CD4-positive, alpha-beta T cell treated with Interleukin-15 for 1 hour (primary cell): ENCODE measurements at regions not wholly inside any gene's neighbourhood (a gene's known extent, or its start where the extent isn't known, plus 50 kb on each side); places are given as distances from the start of the nearest gene placed in this dataset.

ENCODE experiments used
- DNase-seq: peaks from one replicate; pipeline ENCODE4 v3.0.0-alpha.2; 2020

DNA sequence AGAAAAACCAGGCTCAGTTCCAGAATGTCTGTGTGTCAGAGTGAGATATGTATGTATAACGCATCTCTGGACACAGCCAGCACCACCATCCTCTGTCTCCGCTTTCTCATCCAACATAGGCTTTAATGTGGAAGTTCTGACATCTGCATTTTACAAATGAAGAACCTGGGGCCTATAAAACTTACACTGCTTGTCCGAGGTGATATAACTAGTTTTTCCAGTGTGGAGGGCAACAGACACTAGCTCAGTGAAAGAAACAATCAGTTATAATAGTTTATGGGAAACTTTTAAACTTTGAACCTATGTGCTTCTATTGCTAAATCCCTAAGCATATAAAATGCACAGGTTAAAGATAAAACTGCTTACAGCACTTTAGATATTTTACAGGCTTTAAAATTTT is 208.7 kb downstream of the CRPPA start:
- DNase-seq = no peak

GRCh38 chr7:16212032-16212431 is 209.3 kb downstream of the CRPPA start:
- no peak for DNase-seq

- DNase-seq = no peak
These were observed 209.9 kb downstream of the CRPPA start for GRCh38 chr7:16211402-16211925.

- DNase-seq = no peak
These were observed 211.2 kb downstream of the CRPPA start for GRCh38 chr7:16210171-16210570.

DNA sequence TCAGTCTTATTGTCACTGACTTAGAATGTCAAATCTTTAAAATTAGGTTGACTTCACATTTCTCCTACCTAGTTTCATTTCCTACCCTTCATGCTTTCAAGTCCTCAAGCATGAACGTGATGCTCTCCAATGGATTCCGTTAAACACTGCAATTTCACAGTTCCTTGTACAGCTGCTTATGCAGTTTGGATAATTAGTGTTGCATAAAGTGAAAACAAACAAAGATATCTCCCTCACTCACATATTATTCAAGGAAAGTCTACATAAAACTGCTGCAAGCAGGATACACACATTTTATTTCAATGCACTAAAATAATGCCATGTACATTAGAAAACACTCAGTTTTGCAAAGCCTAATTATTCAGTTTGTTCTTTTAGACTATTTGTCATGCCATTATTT is 214.0 kb downstream of the CRPPA start:
- no peak for DNase-seq

- no peak for DNase-seq
These were observed 215.9 kb downstream of the CRPPA start for GRCh38 chr7:16205466-16205865.

DNA sequence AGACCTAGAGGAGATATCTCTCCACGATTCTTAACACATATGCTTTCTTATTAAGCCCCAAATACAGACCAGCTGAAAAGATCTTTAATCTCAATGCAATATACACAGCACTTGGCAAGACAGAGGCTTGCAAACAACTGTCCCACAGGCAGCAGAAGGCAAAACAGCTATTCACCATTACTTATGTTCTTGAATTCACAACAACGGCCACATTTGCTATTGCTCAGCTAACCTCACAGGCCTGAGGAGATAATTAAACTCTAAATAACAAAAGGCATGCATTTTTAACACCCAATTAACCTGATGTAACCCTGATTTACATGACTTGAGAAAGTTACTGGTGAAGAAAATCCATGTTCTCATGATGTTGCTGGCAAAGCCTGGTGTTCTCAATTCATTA is 216.4 kb downstream of the CRPPA start:
- DNase-seq = no peak

GRCh38 chr7:16203065-16203464 is 218.3 kb downstream of the CRPPA start:
- DNase-seq = no peak

- no peak for DNase-seq
These were observed 219.0 kb downstream of the CRPPA start for GRCh38 chr7:16202303-16202702.

- no peak for DNase-seq
These were observed 220.7 kb downstream of the CRPPA start for GRCh38 chr7:16200591-16200990.

- DNase-seq = no peak
These were observed 227.7 kb downstream of the CRPPA start for GRCh38 chr7:16193631-16194030.

DNA sequence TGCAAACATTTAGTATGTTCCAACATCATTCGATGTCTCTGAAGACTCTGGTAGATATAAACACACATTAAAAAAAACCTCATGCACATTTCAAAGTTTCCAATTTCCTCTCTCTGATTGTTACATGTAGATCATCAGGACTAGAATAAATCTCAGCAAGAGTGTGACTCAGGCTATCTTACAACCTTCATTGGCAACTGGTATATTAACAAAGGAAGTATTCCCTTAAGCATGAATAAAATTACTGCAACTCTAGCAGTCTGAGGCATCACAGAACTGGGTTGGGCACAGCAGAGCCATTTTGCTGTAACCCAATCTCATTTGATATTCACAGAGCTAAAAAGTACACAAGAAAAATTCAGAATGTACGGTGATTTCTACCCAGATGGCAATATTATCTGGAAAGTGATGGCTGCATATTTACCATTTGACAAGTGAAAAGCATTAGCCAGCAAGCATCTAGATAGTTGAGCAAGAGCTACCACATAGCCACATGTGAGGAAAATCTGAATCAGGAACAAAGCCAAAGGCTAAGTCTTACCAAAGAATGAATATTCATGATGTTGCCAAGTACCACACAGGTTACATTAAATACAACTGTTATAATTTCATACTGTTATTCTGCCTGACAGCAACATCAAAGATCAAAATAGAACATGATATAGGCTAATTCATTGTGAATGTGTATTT is 232.2 kb downstream of the CRPPA start:
- DNase-seq = no peak

GRCh38 chr7:16187131-16187530 is 234.2 kb downstream of the CRPPA start:
- no peak for DNase-seq

DNA sequence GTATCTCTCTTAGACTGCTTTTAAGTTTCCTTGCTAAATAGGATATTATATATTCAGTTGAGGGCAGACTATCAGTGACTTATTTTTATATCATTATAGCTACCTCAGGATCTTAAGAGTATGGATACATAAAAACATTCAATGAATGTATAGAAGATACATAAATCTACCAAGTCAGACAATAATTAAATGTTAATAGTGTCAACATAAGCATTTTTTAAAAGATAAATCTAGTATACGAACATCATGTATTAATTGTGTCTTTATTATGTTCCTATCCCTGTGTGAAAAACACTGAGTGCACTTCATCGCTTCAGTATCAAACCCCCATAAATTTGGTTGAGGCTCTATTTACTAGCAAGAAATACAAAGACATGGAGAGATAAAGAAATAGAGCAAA is 242.8 kb downstream of the CRPPA start:
- DNase-seq = no peak

DNA sequence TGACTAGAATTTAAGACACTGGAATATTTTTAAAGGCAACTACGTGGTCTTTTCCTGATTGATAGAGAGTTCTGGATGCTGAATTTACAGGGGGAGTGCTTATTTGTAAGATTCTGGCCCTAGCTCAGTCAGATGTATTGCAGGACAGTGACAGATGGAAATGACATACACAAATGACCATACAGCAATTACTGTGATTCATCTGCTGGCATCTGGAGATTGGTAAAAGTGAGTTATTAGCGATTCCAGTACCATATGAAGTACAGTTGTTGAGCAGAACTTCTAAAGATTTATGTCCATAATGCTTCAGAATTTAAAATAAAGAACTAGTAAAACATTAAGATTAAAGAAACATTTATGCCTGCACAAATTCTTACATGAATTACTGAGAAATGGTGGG is 243.2 kb downstream of the CRPPA start:
- DNase-seq = no peak

GRCh38 chr7:16174253-16174652 is 247.1 kb downstream of the CRPPA start:
- DNase-seq = no peak

DNA sequence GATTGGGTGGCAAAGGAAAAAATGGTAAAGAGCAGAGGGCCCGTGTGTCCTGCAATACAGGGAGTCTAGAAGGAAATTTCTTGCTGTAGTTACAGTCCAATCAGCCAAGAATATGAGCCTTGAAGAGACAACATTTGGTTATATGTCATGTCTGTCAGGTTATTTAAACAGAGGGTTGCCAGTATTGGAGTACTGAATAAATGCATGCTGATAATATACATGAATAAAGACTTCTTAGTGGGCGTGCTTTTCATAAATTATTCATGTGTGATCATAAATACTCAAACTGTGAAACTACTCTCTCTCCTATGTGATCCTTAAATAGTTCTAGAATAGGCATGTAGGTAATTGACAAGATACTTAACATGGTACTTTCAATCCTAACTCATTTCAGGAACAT is 249.0 kb downstream of the CRPPA start:
- no peak for DNase-seq

DNA sequence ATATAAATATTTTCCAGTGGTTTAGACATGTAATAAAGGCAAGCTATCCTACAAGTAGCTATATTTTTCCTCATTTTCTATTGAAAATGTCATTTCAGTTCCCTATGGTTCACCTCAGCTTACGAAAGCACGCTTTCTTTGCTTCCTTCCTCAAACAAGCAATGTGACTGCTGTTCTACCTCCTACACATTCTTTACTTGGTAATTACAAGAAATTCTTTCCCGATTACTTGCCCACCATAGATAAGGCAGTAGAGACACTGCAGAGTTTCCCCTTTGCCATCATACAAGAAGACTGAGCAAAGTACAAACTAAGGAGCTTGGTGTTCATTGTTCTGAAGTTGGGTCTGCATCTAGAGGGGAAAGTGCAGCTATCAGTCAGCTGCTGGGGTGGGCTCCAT is 249.4 kb downstream of the CRPPA start:
- no peak for DNase-seq

DNA sequence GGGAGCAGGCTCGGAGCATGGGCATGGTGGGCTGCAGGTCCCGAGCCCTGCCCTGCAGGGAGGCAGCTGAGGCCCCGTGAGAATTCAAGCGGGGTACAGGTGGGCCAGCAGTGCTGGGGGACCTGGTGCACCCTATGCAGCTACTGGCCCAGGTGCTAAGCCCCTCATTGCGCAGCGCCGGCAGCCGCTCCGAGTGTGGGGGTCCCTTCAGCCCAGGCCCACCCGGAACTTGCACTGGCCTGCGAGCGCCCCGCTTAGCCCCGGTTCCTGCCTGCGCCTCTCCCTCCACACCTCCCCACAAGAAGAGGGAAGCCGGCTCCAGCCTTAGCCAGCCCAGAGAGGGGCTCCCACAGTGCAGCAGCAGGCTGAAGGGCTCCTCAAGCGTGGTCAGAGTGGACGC is 250.7 kb downstream of the CRPPA start:
- DNase-seq = no peak

GRCh38 chr7:16169537-16169936 is 251.8 kb downstream of the CRPPA start:
- no peak for DNase-seq

DNA sequence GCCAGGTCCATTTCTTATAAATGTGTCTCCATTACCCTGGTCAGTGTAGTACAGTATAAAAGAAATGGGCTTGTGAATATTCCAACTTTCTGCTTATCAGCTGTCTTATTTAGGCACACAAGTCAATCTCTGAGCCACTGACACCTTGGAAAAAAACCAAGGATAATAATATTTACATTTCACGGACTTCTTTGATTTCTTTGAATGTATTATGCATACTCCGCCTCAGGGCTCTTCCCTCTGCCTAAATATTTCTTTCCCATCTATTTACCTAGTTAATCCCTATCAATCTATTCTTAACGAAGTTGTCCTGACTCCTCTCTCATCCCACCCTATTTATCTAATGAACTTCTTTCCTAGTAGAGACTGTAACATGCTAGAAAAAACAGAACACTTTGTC is 253.8 kb downstream of the CRPPA start:
- DNase-seq = no peak

DNA sequence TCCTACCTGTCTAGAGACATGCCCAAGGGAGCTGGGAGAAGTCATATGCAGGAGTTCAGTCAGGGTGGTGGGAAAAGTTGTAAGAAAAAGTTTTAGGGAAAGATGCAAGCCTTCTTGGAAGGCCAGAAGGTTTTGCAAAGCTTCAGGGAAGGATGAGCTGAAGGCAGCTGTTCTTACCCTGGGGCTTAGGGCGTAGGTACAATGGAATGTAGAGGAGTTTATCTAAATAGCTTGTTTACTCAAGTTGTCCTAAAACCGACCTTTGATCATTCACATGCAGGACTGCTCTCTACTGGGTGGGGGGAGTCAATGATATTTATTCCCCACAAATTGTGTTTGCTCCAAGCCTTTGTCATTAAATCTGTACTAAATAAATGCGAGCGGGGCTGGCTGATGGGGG is 277.0 kb downstream of the CRPPA start:
- no peak for DNase-seq

DNA sequence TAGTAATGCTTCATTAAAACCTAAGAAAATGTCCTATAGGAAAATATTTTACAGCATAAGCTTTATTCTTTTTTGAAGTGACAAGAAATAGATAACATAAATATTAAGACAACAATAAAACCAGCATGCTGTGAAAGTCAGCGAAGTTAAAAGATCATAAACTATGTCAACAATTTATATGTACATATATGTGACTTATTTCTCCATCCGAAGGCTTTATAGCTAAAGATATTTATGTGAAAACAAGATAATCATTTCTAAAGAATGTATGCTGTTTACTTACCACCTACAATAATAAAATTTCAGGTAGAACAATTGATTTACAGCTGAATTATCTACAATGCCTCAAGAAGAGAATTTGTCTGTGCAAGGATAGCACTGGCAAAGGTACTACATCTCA is 283.4 kb downstream of the CRPPA start:
- DNase-seq = no peak

GRCh38 chr7:16136896-16137295 is 284.4 kb downstream of the CRPPA start:
- no peak for DNase-seq

DNA sequence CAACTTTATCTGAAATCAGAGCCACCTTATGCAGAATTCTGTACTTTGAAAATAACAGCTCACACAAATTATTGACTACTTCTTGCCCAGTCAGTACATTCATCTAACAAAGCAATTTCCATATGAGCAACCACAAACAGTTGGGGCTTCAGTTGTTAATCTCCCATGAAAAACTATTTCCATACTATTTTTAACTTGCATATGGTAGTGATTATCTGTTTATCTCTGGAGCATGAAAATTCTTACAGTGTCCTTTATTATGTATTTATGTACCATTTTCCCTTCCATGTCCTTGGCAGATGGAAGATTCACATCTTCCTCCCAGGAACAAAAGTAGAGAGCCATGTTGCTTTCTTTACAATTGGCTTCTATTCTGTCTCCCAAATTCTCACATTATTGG is 285.7 kb downstream of the CRPPA start:
- no peak for DNase-seq
